HuH-7.5 (cell line): ENCODE measurements at regions not wholly inside any gene's neighbourhood (a gene's known extent, or its start where the extent isn't known, plus 50 kb on each side); places are given as distances from the start of the nearest gene placed in this dataset.

Experiments used
- DNase-seq: peaks from one replicate; pipeline ENCODE4 v3.0.0; 2011; ENCODE audit warnings: low spot score

DNA sequence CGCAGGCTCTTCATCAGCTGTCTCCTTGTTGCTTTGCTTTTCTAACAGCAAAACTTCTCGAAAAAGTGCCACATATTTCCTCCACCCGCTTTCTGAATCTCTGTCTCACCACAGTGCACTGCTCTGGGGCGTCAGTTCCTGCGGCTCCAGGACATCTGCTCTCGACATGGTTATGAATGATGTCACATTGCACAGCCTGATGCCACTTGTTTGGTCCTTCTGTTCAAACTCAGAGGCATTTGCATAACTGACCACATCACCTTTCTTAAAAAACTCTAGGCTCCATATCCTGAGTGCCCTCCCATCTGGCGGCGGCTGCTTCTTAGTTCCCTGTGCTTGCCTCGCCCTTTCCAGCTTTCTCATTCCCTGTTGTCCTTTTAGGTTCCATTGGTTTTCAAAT is 469.3 kb upstream of the COBL start:
- no peak for DNase-seq

DNA sequence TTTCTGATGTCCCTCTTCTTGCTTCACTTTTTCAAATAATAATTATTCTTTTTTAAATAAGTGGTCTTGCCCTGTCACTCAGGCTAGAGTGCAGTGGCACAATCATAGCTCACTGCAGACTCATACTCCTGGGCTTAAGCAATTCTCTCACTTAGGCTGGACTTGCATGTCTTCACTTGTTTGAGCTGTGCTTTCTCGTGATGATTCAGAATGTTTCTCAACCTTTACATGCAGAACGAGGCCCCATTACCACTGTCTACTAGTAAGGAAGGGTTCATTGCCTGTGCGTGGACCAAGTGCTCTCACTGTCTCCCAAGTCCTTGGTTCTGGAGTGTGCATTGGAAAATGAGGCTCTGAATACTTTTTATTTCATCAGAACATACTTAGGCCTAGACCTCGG is 468.6 kb upstream of the COBL start:
- DNase-seq: no peak

- no peak for DNase-seq
Observed at GRCh38 chr7:51783241-51783640, 466.6 kb upstream of the COBL start.

GRCh38 chr7:51778121-51778520 is 461.5 kb upstream of the COBL start:
- DNase-seq: no peak

DNA sequence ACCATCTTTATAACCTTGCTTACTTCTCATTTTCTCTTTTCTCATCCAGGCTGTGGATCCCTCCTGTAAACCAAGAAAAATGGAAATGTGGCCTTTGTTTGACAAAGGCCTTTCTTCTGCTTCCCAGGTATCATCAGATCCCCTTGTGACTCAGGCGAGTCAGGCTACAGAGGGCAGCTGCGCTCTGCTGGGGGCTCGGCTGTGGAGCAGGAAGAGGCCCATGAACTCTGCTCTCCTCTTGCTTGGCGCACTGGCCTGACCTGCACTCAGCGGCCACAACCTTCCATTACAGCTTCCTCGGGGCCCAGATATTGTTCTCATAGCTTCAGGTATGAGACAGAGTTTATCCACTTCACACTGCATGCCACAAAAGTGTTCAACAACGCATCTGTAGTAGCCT is 457.6 kb upstream of the COBL start:
- DNase-seq: no peak

DNA sequence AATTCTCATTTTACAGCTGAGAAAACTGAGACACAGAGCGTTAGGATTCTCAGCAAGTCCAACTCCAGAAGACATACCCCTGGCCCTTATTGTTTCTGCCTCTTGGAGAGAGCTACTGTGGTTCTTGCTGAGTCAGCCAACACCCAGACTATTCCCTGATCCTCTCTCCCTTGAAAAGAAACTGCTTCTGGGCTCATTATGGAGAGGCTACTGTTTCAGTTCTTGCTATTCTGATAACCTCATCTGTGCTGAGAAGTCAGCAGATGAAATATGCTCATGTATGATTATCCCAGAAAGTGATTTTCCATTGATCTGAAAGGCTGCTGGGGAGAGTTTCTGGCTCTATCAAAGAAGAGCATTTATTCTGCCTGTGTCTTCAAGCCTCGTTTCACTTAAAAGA is 455.6 kb upstream of the COBL start:
- no peak for DNase-seq

- no peak for DNase-seq
Observed at GRCh38 chr7:51764976-51765375, 448.4 kb upstream of the COBL start.

GRCh38 chr7:51759985-51760384 is 443.4 kb upstream of the COBL start:
- DNase-seq: no peak

DNA sequence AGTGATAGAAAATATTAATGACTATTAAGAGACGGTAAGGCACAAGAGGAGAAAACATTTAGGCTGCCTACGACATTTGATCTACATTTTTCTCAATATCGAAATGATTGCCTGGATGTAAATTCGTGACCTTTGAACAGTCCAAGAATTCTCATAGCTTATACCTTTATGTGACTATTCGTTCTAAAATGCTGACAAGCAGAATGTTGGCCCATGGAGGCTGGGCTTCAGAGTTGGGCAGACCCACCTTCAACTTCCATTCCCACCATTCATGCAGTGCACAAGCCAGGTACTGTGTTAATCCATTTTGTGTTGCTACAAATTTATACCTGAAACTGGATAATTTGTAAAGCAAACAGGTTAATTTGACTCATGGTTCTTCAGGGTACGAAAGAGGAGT is 441.4 kb upstream of the COBL start:
- DNase-seq: no peak

- no peak for DNase-seq
Observed at GRCh38 chr7:51732951-51733350, 416.3 kb upstream of the COBL start.

DNA sequence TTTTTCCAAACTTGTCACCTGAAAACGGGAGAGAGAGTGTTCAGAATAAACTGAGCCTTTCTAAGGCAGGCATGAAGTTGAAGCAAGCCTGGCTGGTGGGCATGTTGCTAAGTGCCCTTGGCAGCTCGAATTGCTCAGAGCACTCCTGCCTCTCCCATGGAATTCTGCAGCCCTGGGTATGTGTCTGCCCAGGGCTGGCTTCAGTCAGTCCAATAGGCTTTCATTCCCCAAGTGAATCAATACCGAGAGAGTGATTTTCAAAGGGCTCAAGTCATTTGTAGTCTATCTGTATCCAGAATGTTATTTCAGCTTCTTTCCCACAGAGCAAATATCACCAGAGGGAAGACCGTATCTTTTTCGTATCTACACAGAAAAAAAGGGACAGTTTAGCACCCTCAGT is 415.5 kb upstream of the COBL start:
- DNase-seq: no peak

DNA sequence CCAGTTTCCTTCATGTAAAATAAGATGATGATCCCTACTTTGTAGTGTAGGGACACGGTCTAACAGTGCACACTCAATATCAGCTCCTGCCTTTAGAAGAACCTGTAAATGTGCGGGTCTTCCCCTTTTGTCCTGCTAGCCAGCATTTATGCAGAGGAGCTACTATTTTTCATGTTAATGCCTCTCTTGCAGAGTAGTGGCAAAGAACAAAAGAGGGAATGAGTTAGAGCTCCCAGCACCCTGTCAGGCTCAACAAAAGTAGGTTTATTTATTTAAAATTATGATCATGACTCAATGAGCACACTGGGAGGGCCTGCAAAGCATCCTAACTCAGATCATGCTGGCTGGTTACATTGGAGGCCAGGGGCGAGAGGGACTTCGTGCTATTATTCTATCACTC is 414.5 kb upstream of the COBL start:
- no peak for DNase-seq

DNA sequence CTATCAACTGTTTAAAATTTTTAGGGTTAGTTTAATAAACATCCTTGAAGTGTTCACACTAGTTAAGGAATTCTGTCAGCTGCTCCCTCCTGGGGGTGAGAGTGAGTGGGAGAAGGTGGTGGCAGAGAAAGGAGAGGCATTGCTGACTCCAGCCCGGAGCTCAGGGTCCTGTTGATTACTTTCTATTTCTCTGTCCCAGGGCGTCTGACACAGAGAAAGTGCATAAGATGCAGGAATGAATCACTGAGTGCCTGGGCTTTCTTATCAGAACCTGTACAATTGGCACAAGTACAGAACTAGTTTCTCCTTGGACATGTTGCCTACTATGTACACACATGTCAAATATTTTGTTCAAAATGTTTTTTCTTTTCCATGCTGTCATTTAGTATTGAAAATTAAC is 410.8 kb upstream of the COBL start:
- DNase-seq: no peak

DNA sequence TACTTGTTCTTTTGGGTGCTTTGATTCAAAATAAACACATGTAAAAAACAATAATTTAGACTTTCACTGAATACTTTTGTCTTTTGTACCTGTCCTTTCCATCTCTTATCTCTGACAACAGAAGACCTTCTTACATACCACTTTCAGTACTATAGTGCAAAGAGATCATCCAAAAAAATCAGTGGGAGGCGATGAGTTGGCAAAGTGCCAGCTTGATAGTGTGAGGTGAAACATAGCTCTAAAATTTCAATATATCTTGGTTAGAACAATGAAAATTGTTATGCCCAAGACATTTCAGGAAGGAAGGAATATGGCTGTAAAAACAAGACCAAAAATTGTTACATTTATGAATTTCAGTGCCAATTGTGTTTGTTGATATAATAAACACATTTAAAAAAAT is 390.2 kb upstream of the COBL start:
- no peak for DNase-seq

DNA sequence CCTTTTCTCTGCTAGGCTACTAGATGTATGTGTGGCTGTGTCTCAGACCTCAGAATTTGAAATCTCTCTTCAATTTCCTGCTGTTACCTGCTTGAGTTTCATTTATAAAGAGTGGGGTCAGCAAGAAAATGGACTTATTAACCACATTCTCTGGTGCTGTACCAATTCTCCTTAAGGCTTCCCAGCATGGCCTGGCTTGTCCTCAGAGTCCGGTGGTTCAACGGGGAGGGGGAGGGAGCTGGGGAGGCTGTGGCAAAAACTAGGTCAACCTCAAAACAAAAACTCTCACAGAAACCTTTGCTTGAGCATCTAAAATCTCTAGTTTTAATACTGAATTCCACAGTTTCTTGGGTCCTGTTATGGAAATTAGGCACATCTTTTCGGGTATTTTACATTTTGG is 389.1 kb upstream of the COBL start:
- no peak for DNase-seq

DNA sequence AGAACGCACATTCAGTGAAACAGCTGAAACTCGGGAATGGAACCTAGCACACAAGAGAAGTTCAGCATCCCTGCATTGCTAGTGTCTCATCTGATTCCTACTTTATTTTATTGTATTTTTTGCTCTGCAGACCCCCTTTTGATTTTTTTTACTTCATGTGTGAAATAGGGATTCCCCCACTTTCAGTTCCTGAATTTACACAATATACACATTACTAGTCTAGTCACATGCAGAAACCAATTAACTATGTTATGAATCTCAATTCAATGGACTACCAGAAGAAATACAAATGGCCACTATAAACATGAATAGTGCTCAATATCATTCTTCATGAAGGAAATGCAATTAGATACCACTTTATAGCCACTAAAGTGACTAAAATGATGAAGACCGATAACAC is 386.1 kb upstream of the COBL start:
- DNase-seq: no peak

DNA sequence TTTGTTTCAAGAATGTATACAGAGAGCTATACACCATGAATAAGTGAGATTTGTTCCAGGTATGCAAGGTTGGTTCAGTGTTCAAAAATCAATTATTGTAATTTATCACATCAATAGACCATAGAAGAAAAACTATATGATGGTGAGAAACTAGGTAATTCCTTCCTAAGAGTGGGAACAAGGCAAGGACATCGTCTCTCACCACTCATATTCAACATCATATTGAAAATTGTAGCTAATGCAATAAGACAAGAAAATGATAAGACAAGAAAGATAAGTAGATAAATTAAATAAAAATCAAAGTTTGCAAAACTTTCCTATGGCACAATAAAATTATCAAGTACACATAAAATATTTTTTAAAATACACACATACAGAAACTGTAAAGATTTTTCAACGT is 385.3 kb upstream of the COBL start:
- DNase-seq: no peak

DNA sequence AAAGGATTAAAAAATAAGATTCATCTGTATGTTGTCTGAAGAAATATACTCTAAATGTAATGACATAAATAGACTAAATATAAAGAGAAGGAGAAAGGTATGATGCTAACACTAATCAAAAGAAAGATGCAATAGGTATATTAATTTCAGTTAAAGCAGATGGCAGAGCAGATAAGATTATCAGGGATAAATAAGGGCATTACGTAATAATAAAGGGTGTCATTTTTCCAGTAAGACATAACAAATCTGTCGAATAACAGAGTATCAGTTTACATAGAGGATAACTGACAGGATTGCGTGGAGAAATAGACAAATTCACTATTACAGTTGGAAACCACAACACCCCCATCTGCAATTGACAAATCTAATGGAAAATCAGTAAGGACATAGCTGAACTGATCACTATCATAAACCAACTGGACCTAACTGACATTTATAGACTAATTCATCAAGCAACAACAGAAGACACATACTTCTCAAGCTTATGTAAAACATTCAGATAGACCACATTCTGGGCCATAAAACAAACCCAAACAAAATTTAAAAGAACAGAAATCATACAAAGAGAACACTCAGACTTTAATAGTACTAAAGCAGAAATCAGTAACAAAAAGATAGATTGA is 384.1 kb upstream of the COBL start:
- no peak for DNase-seq

- DNase-seq: no peak
Observed at GRCh38 chr7:51693258-51693657, 376.6 kb upstream of the COBL start.

DNA sequence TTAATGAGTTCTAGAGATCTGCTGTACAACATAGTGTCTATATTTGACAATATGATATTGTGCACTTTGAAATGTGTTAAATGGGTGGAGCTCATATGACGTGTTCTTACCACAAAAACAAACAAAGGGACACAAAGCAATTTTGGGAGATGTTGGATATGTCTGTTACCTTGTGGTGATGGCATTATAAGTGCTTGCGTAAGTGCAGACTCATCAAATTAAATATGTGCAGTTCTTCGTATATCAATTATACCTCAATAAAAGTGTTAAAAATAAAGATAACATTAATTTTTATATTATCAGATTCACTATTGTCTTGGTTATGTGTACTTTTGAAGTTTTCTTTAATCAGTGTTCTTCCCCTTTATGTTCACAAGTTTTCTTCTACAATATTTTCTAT is 372.9 kb upstream of the COBL start:
- DNase-seq: no peak

DNA sequence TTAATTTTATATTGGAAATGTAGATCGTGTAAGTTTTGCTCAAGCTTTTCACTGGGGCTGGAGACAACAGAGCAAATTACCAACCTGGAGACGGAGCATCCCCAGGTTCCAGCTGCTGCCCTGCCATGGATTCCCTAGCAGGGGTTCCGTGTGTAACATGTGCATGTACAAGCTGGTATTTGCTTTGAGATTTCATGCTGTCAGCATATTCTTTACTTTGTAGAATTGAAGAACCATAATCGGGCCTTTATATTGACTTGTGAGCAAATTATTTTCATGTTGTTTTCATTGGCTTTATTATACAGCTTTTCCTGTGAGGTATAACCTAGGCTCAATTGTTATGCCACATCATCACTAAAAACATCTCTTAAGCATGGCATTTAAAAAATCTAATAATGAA is 369.2 kb upstream of the COBL start:
- no peak for DNase-seq

DNA sequence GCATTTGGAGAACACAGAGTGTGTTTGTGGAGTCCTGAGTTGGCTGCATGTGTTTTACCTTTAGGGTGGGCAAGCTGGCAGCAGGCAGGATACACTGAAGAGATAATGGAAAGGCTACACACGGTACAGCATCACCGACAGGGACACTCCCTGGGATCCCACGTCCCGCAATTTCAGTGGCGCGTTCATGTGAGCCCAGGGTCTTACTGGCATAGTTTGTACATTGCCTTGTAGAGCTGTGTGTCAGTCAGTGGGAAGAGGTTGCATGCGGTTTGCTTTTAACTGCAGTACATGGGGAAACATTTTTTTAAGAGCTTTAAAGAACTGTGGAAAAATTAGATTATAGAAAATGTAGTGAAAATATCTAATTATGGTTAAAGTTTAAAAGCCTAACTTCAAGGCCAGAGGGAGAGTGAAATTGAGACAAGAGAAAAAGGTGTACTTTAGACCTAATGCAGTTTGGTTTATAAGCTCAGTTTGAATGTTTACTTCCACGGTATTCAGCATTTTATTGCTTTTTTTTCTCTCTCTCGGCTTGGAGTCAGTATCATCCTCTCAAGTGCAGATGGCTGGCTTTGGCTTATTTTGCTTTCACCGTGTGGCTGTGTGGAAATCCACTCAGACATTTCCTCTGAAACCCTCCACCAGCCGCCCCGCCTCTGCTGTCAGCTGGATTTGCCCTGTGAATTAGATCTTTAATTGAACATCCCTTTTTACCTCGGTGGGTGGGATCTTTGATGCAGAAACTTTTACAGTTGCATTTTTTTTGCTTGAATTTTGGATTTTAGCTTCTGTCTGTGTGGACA is 364.2 kb upstream of the COBL start:
- DNase-seq: no peak

GRCh38 chr7:51679358-51679757 is 362.7 kb upstream of the COBL start:
- no peak for DNase-seq

- DNase-seq: no peak
Observed at GRCh38 chr7:51666751-51667150, 350.1 kb upstream of the COBL start.
